Tibial nerve (tissue), 3 donors: ENCODE measurements at regions not wholly inside any gene's neighbourhood (a gene's known extent, or its start where the extent isn't known, plus 50 kb on each side); places are given as distances from the start of the nearest gene placed in this dataset.

Experiments
- POLR2A ChIP-seq, 2 donors: fragments of 450-650 bp; IDR thresholded peaks; one replicate each; pipeline ENCODE4 v1.6.1; 2017; ENCODE audit warnings: antibody characterized with exemption in 2 of 2, mild to moderate bottlenecking in 2 of 2, moderate library complexity in 2 of 2
- TF ChIP-seq, protein P1 (sequence below), 5 experiments: fragments of 200-600 bp in 3 of 5; fragments of 450-650 bp in 2 of 5; sonication (generic) in 3 of 5; IDR thresholded peaks; one replicate each; pipeline ENCODE4 v1.5.1; 2016 to 2019; ENCODE audit warnings: antibody characterized with exemption in 5 of 5, mild to moderate bottlenecking in 3 of 5, moderate library complexity in 2 of 5

DNA sequence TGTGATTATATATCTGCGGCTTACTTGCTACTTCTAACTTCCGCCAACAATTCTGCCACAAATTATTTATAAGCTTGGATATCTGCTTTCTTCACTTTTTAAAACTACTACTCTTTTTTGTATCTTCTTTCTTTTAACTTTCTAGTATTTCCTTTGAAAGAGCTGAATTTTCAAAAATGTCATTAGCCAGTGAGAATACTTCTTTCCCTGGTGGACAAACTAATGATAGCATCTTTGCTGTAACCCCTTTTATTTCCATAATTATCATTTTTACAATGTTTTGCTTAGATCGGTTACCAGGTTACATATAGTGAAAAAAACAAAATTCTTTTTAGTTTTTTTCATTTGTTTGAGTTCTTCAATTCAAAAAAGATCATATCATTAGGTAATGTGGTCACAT is 355.9 kb upstream of the ADGRL4 start:
- TF ChIP-seq, protein P1, sequence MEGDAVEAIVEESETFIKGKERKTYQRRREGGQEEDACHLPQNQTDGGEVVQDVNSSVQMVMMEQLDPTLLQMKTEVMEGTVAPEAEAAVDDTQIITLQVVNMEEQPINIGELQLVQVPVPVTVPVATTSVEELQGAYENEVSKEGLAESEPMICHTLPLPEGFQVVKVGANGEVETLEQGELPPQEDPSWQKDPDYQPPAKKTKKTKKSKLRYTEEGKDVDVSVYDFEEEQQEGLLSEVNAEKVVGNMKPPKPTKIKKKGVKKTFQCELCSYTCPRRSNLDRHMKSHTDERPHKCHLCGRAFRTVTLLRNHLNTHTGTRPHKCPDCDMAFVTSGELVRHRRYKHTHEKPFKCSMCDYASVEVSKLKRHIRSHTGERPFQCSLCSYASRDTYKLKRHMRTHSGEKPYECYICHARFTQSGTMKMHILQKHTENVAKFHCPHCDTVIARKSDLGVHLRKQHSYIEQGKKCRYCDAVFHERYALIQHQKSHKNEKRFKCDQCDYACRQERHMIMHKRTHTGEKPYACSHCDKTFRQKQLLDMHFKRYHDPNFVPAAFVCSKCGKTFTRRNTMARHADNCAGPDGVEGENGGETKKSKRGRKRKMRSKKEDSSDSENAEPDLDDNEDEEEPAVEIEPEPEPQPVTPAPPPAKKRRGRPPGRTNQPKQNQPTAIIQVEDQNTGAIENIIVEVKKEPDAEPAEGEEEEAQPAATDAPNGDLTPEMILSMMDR (IDR thresholded peaks at IDR 0.05), result no peak
- TF ChIP-seq POLR2A (IDR thresholded peaks at IDR 0.05), result no peak
